Stimulated activated CD8-positive, alpha-beta memory T cell treated with anti-CD3 and anti-CD28 coated beads, Interleukin-7, amount 100 ng/mL, for 24 hours (primary cell): ENCODE measurements at regions not wholly inside any gene's neighbourhood (a gene's known extent, or its start where the extent isn't known, plus 50 kb on each side); places are given as distances from the start of the nearest gene placed in this dataset.
"Not testable (repeated sequence)": the region's sequence is repeated elsewhere in the genome, so short reads cannot be mapped to it uniquely, and the experiment has no call there.

Experiments used
- DNase-seq: peaks from one replicate; pipeline ENCODE4 v3.0.0-alpha.2; 2020; ENCODE audit warnings: low read depth

GRCh38 chr14:56046996-56047395, 71.2 kb upstream of the PELI2 start:
- no peak for DNase-seq

DNA sequence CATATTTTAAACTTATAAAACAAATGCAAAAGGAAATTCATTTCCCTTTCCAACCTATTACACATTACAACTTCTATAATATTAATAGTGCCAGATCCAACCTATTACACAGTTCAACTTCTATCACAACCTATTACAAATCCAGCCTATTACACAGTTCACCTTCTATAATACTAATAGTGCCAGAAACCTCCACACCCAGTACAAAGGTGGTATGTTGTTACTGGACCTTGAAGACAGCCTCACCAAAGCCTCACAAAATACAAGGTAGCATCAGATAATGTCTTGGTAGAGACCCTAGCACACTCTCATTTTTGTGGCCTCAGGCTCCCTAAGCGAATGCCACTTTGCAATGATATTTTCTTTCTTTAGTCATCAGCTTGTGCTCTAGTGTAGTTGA, 68.7 kb upstream of the PELI2 start:
- DNase-seq = no peak

GRCh38 chr14:56055511-56055910, 62.7 kb upstream of the PELI2 start:
- no peak for DNase-seq

- DNase-seq = no peak
Measured at GRCh38 chr14:56056031-56056430, 62.2 kb upstream of the PELI2 start.

DNA sequence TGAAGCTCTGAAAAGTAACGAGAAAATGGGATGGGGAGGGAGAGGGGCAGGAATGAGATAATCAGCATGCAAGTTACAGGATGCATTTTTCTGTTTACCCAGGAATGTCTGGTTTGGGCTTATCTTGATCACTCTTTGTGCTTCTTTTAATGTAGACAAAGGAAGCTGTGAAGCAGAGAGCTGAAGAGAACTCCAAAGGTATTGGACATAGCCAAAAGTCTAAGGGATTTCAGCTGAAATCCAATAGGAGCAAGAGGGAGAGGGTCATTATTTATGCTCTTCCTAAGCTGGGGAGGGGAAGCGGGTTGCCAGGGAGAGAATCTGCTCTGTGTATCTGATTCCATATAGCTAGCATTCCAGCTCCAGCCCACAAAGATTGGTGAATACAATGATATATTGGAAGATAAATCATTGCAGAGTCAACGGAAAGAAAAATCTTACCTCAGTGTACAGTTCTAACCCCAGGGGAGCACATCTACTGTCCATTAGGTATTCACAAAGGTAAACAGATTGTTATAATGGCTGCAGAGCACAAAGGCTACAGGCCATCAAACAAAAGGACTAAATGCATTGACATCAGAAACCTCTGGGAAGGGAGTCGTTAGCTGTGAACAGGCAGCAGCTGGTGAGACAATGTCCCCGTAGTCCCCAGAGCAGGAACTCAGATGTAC, 61.0 kb upstream of the PELI2 start:
- DNase-seq = no peak

GRCh38 chr14:56057767-56058166, 60.4 kb upstream of the PELI2 start:
- no peak for DNase-seq

GRCh38 chr14:56059054-56059453, 59.2 kb upstream of the PELI2 start:
- no peak for DNase-seq

- no peak for DNase-seq
Measured at GRCh38 chr14:56061051-56061450, 57.2 kb upstream of the PELI2 start.

GRCh38 chr14:56063131-56063530, 55.1 kb upstream of the PELI2 start:
- no peak for DNase-seq

DNA sequence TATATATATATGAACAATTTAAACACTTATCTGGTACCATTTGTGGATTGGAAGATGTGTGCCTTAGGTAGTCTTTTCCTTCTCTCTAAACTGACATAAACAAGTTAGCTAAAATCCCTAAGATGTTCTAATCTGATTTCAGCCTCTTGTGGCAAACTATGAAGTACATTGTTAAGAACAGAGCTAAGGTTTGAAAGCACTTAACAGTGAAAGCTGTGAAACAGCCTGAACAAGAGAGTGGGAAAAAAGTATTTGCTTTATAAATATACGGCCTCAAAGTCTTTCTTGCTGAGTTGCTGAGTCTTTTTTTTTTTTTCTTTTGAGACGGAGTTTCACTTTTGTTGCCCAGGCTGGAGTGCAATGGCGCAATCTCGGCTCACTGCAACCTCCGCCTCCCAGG, 53.7 kb upstream of the PELI2 start:
- no peak for DNase-seq

GRCh38 chr14:56065199-56065598, 53.0 kb upstream of the PELI2 start:
- not testable (repeated sequence) for DNase-seq

DNA sequence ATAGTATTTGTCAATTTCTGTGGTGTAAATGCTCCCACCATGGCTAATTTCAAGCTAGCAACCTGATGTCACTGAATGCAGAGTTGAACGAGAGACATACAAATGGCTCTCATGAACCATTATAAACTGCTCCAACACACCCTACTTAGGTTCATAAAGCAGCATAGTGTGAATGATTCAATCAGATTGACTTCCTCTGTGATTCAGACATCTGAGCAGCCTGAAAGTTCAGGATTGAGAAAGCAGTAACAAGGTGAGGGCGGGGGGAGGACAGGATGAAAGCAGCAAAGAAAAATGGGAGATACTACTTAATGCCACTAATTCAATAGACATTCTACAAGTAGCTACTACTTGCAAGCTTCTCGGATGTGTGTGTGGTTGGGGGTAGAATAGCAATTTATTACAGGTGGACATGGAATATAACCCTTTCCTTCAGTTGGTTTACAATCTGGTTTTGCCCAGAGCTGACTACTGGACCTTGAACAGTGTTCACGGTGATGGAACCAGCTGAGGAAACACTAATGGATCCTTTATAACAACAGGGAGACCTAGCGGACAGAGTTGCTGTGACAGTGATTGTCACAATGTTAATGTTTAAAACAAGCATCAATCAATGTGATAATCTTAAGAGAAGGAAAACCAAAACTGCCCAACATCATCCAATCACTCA, 52.5 kb upstream of the PELI2 start:
- DNase-seq = no peak
